ENCODE measurements at regions not wholly inside any gene's neighbourhood (a gene's known extent, or its start where the extent isn't known, plus 50 kb on each side); places are given as distances from the start of the nearest gene placed in this dataset.
A peak's percentile ranks its signal among the peaks of the same experiment; 100 is the strongest.
"Not testable (repeated sequence)": the region's sequence is repeated elsewhere in the genome, so short reads cannot be mapped to it uniquely, and the experiment has no call there.

GRCh38 chr2:194385376-194385775 is 1271.7 kb upstream of the SLC39A10 start:
- Histone ChIP-seq H3K9me3 (ENCODE audit: control extremely low read depth in 1 of 5, control insufficient read depth in 4 of 5, insufficient read depth in 2 of 5, low read depth in 1 of 5, low read length in 4 of 5) (peaks cover 3 to 13% (median 4%) of the 10 kb centered on the region in 5 experiments), H3K27me3 (replicated peaks in 2 of 5; ENCODE audit: control insufficient read depth in 4 of 5, insufficient read depth in 5 of 5, low read length in 4 of 5) (no peaks in the 10 kb centered on the region), H3K4me1 (ENCODE audit: control extremely low read depth in 1 of 4, control insufficient read depth in 4 of 4, insufficient read depth in 4 of 4, low read length in 3 of 4) (no peaks in the 10 kb centered on the region), H3K36me3 (ENCODE audit: control insufficient read depth in 4 of 4, insufficient read depth in 4 of 4, low read length in 3 of 4) (no peaks in the 10 kb centered on the region), H3K27ac (ENCODE audit: insufficient read depth in 1 of 2, low read depth in 1 of 2, low read length in 2 of 2, poor library complexity in 1 of 2, severe bottlenecking in 2 of 2) (no peak overlapping the region), H3K4me3 (ENCODE audit: control insufficient read depth in 1 of 7, extremely low read depth in 1 of 7, insufficient read depth in 4 of 7, low read depth in 2 of 7, low read length in 6 of 7) (no peak overlapping the region)
- WGBS (ENCODE audit: insufficient coverage), result no CpG with 5 or more reads among the region's 1 CpG
- DNase-seq, result no peak
- CTCF ChIA-PET, result interaction anchor here (1.0 kb wide), 1 partner anchor 16 kb away, joined by 3 read pairs; no protein-coding TSS in a partner anchor
- POLR2A ChIA-PET, result no interaction called here

GRCh38 chr2:194383401-194383800 is 1273.6 kb upstream of the SLC39A10 start:
- ChIA-PET CTCF (no interaction called here), POLR2A (no interaction called here)
- 43% methylated on average over 1 of the region's 1 CpG for WGBS (ENCODE audit: insufficient coverage)
- H3K27ac ChIP-seq (ENCODE audit: insufficient read depth in 1 of 2, low read depth in 1 of 2, low read length in 2 of 2, poor library complexity in 1 of 2, severe bottlenecking in 2 of 2), result no peak overlapping the region
- no peak overlapping the region for H3K4me3 ChIP-seq (ENCODE audit: control insufficient read depth in 1 of 7, extremely low read depth in 1 of 7, insufficient read depth in 4 of 7, low read depth in 2 of 7, low read length in 6 of 7)
- peaks cover 3 to 13% (median 4%) of the 10 kb centered on the region in 5 experiments for H3K9me3 ChIP-seq (ENCODE audit: control extremely low read depth in 1 of 5, control insufficient read depth in 4 of 5, insufficient read depth in 2 of 5, low read depth in 1 of 5, low read length in 4 of 5)
- peak in 2 of 3 donors; percentile 0 to 5 for DNase-seq
- no peaks in the 10 kb centered on the region for H3K27me3 ChIP-seq (replicated peaks in 2 of 5; ENCODE audit: control insufficient read depth in 4 of 5, insufficient read depth in 5 of 5, low read length in 4 of 5)
- H3K36me3 ChIP-seq (ENCODE audit: control insufficient read depth in 4 of 4, insufficient read depth in 4 of 4, low read length in 3 of 4), result no peaks in the 10 kb centered on the region
- H3K4me1 ChIP-seq (ENCODE audit: control extremely low read depth in 1 of 4, control insufficient read depth in 4 of 4, insufficient read depth in 4 of 4, low read length in 3 of 4), result no peaks in the 10 kb centered on the region

- Histone ChIP-seq H3K9me3 (ENCODE audit: control extremely low read depth in 1 of 5, control insufficient read depth in 4 of 5, insufficient read depth in 2 of 5, low read depth in 1 of 5, low read length in 4 of 5) (peaks cover 3 to 13% (median 4%) of the 10 kb centered on the region in 5 experiments), H3K4me1 (ENCODE audit: control extremely low read depth in 1 of 4, control insufficient read depth in 4 of 4, insufficient read depth in 4 of 4, low read length in 3 of 4) (no peaks in the 10 kb centered on the region), H3K27me3 (replicated peaks in 2 of 5; ENCODE audit: control insufficient read depth in 4 of 5, insufficient read depth in 5 of 5, low read length in 4 of 5) (no peaks in the 10 kb centered on the region), H3K36me3 (ENCODE audit: control insufficient read depth in 4 of 4, insufficient read depth in 4 of 4, low read length in 3 of 4) (no peaks in the 10 kb centered on the region), H3K27ac (ENCODE audit: insufficient read depth in 1 of 2, low read depth in 1 of 2, low read length in 2 of 2, poor library complexity in 1 of 2, severe bottlenecking in 2 of 2) (no peak overlapping the region), H3K4me3 (ENCODE audit: control insufficient read depth in 1 of 7, extremely low read depth in 1 of 7, insufficient read depth in 4 of 7, low read depth in 2 of 7, low read length in 6 of 7) (no peak overlapping the region)
- ChIA-PET POLR2A (no interaction called here), CTCF (no interaction called here)
- DNase-seq, result no peak
Measured at GRCh38 chr2:194382221-194382620, 1274.8 kb upstream of the SLC39A10 start.

- Histone ChIP-seq H3K9me3 (ENCODE audit: control extremely low read depth in 1 of 5, control insufficient read depth in 4 of 5, insufficient read depth in 2 of 5, low read depth in 1 of 5, low read length in 4 of 5) (peaks cover 0 to 8% (median 4%) of the 10 kb centered on the region in 5 experiments), H3K4me1 (ENCODE audit: control extremely low read depth in 1 of 4, control insufficient read depth in 4 of 4, insufficient read depth in 4 of 4, low read length in 3 of 4) (no peaks in the 10 kb centered on the region), H3K27me3 (replicated peaks in 2 of 5; ENCODE audit: control insufficient read depth in 4 of 5, insufficient read depth in 5 of 5, low read length in 4 of 5) (no peaks in the 10 kb centered on the region), H3K4me3 (ENCODE audit: control insufficient read depth in 1 of 7, extremely low read depth in 1 of 7, insufficient read depth in 4 of 7, low read depth in 2 of 7, low read length in 6 of 7) (no peak overlapping the region), H3K27ac (ENCODE audit: insufficient read depth in 1 of 2, low read depth in 1 of 2, low read length in 2 of 2, poor library complexity in 1 of 2, severe bottlenecking in 2 of 2) (no peak overlapping the region), H3K36me3 (ENCODE audit: control insufficient read depth in 4 of 4, insufficient read depth in 4 of 4, low read length in 3 of 4) (no peaks in the 10 kb centered on the region)
- CTCF ChIA-PET, result no interaction called here
- no peak for DNase-seq
- POLR2A ChIA-PET, result no interaction called here
- WGBS (ENCODE audit: insufficient coverage), result no CpG with 5 or more reads among the region's 1 CpG
Measured at GRCh38 chr2:194380011-194380410, 1277.0 kb upstream of the SLC39A10 start.

GRCh38 chr2:194367390-194367789 is 1289.6 kb upstream of the SLC39A10 start:
- 90% methylated on average over 3 of the region's 3 CpGs for WGBS (ENCODE audit: insufficient coverage)
- H3K4me1 ChIP-seq (ENCODE audit: control extremely low read depth in 1 of 4, control insufficient read depth in 4 of 4, insufficient read depth in 4 of 4, low read length in 3 of 4); H3K27me3 ChIP-seq (replicated peaks in 2 of 5; ENCODE audit: control insufficient read depth in 4 of 5, insufficient read depth in 5 of 5, low read length in 4 of 5); CTCF ChIA-PET; H3K4me3 ChIP-seq (ENCODE audit: control insufficient read depth in 1 of 7, extremely low read depth in 1 of 7, insufficient read depth in 4 of 7, low read depth in 2 of 7, low read length in 6 of 7); H3K9me3 ChIP-seq (ENCODE audit: control extremely low read depth in 1 of 5, control insufficient read depth in 4 of 5, insufficient read depth in 2 of 5, low read depth in 1 of 5, low read length in 4 of 5); DNase-seq; H3K27ac ChIP-seq (ENCODE audit: insufficient read depth in 1 of 2, low read depth in 1 of 2, low read length in 2 of 2, poor library complexity in 1 of 2, severe bottlenecking in 2 of 2); POLR2A ChIA-PET; H3K36me3 ChIP-seq (ENCODE audit: control insufficient read depth in 4 of 4, insufficient read depth in 4 of 4, low read length in 3 of 4): not testable (repeated sequence)

- no CpG with 5 or more reads among the region's 2 CpGs for WGBS (ENCODE audit: insufficient coverage)
- ChIA-PET POLR2A (interaction anchor here (0.6 kb wide), 1 partner anchor 1080 kb away, joined by 3 read pairs; no protein-coding TSS in a partner anchor), CTCF (no interaction called here)
- Histone ChIP-seq H3K4me1 (ENCODE audit: control extremely low read depth in 1 of 4, control insufficient read depth in 4 of 4, insufficient read depth in 4 of 4, low read length in 3 of 4) (no peaks in the 10 kb centered on the region), H3K27me3 (replicated peaks in 2 of 5; ENCODE audit: control insufficient read depth in 4 of 5, insufficient read depth in 5 of 5, low read length in 4 of 5) (no peaks in the 10 kb centered on the region), H3K4me3 (ENCODE audit: control insufficient read depth in 1 of 7, extremely low read depth in 1 of 7, insufficient read depth in 4 of 7, low read depth in 2 of 7, low read length in 6 of 7) (no peak overlapping the region), H3K36me3 (ENCODE audit: control insufficient read depth in 4 of 4, insufficient read depth in 4 of 4, low read length in 3 of 4) (no peaks in the 10 kb centered on the region), H3K27ac (ENCODE audit: insufficient read depth in 1 of 2, low read depth in 1 of 2, low read length in 2 of 2, poor library complexity in 1 of 2, severe bottlenecking in 2 of 2) (no peak overlapping the region), H3K9me3 (ENCODE audit: control extremely low read depth in 1 of 5, control insufficient read depth in 4 of 5, insufficient read depth in 2 of 5, low read depth in 1 of 5, low read length in 4 of 5) (no peaks in the 10 kb centered on the region)
- DNase-seq, result no peak
Measured at GRCh38 chr2:194363878-194364277, 1293.1 kb upstream of the SLC39A10 start.

GRCh38 chr2:194363295-194363694 is 1293.7 kb upstream of the SLC39A10 start:
- ChIA-PET CTCF (no interaction called here), POLR2A (interaction anchor here (0.6 kb wide), 1 partner anchor 1081 kb away, joined by 3 read pairs; no protein-coding TSS in a partner anchor)
- no peaks in the 10 kb centered on the region for H3K36me3 ChIP-seq (ENCODE audit: control insufficient read depth in 4 of 4, insufficient read depth in 4 of 4, low read length in 3 of 4)
- DNase-seq, result no peak
- H3K4me3 ChIP-seq (ENCODE audit: control insufficient read depth in 1 of 7, extremely low read depth in 1 of 7, insufficient read depth in 4 of 7, low read depth in 2 of 7, low read length in 6 of 7), result no peak overlapping the region
- H3K4me1 ChIP-seq (ENCODE audit: control extremely low read depth in 1 of 4, control insufficient read depth in 4 of 4, insufficient read depth in 4 of 4, low read length in 3 of 4), result no peaks in the 10 kb centered on the region
- H3K9me3 ChIP-seq (ENCODE audit: control extremely low read depth in 1 of 5, control insufficient read depth in 4 of 5, insufficient read depth in 2 of 5, low read depth in 1 of 5, low read length in 4 of 5), result no peaks in the 10 kb centered on the region
- no peak overlapping the region for H3K27ac ChIP-seq (ENCODE audit: insufficient read depth in 1 of 2, low read depth in 1 of 2, low read length in 2 of 2, poor library complexity in 1 of 2, severe bottlenecking in 2 of 2)
- H3K27me3 ChIP-seq (replicated peaks in 2 of 5; ENCODE audit: control insufficient read depth in 4 of 5, insufficient read depth in 5 of 5, low read length in 4 of 5), result no peaks in the 10 kb centered on the region

Measured in common myeloid progenitor, CD34-positive (primary cell).